ENCODE measurements at regions not wholly inside any gene's neighbourhood (a gene's known extent, or its start where the extent isn't known, plus 50 kb on each side); places are given as distances from the start of the nearest gene placed in this dataset.

DNA sequence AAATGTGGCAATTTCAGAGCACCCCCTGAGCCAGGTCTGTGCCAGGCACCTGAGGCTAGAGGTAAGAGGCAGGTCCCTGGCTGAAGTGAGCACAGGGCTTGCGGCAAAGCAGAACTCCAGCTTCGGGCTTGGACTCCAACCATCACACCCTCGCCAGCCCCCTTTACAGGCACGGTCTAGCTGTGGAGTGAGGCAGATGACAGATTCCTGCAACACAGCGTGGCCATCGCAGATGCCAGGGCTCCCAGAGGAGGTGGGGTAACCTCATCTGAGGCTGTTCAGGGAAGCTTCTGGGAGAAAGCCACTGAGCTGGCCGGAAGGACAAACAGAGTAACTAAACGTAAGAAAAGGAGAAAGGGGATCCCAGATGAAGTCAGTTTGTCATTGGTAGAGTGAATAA, 55.6 kb upstream of the CASZ1 start:
- no peak for TF ChIP-seq POLR2A (IDR thresholded peaks at IDR 0.05)
- TF ChIP-seq, protein P1, sequence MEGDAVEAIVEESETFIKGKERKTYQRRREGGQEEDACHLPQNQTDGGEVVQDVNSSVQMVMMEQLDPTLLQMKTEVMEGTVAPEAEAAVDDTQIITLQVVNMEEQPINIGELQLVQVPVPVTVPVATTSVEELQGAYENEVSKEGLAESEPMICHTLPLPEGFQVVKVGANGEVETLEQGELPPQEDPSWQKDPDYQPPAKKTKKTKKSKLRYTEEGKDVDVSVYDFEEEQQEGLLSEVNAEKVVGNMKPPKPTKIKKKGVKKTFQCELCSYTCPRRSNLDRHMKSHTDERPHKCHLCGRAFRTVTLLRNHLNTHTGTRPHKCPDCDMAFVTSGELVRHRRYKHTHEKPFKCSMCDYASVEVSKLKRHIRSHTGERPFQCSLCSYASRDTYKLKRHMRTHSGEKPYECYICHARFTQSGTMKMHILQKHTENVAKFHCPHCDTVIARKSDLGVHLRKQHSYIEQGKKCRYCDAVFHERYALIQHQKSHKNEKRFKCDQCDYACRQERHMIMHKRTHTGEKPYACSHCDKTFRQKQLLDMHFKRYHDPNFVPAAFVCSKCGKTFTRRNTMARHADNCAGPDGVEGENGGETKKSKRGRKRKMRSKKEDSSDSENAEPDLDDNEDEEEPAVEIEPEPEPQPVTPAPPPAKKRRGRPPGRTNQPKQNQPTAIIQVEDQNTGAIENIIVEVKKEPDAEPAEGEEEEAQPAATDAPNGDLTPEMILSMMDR (IDR thresholded peaks at IDR 0.05), result no peak

All from uterus (tissue), 2 donors.